GM18498 (cell line): ENCODE measurements at regions not wholly inside any gene's neighbourhood (a gene's known extent, or its start where the extent isn't known, plus 50 kb on each side); places are given as distances from the start of the nearest gene placed in this dataset.

ENCODE experiments used
- ATAC-seq: cut with Tn5 transposase; IDR thresholded peaks from one replicate; pipeline ENCODE4 v1.9.1; 2021; ENCODE audit warnings: mild to moderate bottlenecking, moderate library complexity; ENCODE audit not compliant: unreplicated experiment

DNA sequence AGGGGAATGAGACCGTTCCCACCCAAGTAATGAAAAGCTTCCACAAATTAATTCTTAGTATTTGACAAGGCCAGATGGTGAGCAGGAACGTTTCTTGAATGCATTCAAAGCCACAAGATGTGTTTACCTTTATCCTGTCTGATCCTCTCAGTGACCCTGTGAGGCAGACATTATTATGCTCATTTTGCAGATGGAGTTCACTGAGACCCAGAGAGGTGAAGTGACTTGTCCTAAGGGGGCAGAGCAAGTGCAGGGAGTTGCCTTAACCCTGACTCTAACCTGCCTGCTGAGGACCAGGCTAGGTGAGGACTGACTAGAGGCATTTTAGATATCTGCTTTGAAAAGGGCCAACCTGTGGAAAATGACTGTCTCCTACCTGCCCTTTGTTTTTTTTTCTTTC is 156.7 kb downstream of the HAPSTR1 start:
- no peak for ATAC-seq

- no peak for ATAC-seq
Observed at GRCh38 chr16:9249534-9249933, 158.1 kb downstream of the HAPSTR1 start.

DNA sequence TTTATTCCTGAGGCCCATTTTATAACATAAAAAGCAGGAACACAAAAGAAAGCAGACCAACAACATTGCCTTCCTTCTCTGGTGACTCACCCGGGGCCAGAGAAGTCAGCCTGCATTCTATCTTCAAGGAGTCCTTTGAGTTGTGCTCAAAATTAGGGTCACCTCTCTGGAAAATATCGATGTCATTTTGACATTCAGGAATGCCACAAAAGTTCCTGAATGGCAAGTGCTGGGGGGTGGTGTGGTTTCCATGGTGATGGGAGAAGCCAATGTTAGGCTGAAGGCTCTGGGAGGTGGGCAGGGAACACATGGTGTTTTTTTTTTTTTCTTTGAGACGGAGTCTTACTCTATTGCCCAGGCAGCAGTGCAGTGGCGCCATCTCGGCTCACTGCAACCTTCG is 159.6 kb downstream of the HAPSTR1 start:
- ATAC-seq, result no peak

- ATAC-seq, result no peak
Observed at GRCh38 chr16:9254863-9255262, 163.4 kb downstream of the HAPSTR1 start.

GRCh38 chr16:9256196-9256595 is 164.8 kb downstream of the HAPSTR1 start:
- no peak for ATAC-seq

DNA sequence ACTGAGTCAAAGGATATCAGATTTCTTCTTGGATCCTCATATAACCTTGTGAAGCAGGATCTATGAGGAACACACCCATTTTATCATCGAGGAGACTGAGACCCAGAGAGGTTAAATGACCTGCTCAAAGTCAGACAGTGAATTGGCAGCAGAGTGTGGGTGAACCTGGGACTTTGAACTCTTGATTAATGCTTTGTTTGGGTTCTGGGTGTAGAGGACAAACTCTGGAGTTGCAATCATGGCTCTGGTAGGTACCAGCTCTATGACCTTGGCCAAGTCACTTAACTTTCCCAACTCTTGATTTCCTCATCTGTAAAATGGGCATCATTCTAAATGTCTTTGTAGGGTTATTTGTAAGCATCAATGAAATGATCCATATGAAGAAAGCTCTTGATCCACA is 166.4 kb downstream of the HAPSTR1 start:
- ATAC-seq, result no peak

GRCh38 chr16:9258423-9259051 is 167.1 kb downstream of the HAPSTR1 start:
- ATAC-seq, result no peak

DNA sequence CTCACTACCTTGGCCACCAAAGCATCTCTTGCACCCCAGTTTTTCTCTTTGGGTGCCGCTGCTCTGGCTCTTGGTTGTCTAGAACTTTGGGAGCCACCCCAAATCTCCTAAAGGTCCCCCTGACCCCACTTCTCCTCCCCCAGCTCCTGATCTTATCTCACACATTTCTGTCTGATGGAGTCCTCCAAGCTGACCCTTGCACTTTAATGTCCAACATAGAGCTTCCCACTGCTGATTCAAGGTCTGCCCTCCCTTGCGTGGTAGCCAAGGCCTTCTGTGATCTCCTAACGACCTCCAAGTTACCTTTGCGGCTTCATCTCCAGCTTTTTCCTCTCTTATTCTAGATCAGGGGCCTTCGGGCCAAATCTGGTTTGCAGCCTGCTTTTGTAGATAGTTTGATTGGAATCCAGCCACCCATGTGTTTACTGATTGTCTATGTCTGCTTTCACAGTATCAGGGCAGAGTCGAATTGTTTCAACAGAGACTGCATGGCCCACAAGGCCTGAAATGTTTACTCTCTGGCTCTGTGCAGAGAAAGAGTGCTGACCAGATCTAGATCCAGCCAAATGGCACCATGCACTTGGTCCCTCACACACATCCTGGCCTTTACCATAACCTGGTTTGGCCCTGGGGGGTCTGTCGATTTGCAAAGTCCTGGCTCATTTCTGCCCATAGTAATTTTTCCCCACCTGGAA is 168.6 kb downstream of the HAPSTR1 start:
- ATAC-seq, result no peak

GRCh38 chr16:9260666-9261065 is 169.2 kb downstream of the HAPSTR1 start:
- no peak for ATAC-seq

DNA sequence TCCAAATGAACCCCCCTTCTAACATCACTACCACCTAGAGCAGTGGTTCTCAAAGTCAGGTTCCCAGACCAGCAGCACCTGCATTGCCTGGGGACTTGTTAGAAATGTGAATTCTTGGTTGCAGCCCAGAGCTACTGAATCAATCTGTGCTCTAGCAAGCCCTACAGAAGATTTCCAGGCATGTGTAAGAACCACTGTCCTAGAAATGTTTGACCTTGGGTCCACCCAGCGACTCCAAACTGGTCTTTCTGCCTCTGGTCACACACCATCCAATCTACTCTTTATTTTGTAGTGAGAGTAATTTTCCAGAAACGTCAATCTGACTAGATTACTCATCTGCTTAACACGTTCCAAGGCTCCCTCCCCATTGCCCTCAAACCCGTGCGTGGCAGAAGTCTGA is 169.9 kb downstream of the HAPSTR1 start:
- no peak for ATAC-seq

GRCh38 chr16:9262941-9263715 is 171.7 kb downstream of the HAPSTR1 start:
- ATAC-seq, result no peak

DNA sequence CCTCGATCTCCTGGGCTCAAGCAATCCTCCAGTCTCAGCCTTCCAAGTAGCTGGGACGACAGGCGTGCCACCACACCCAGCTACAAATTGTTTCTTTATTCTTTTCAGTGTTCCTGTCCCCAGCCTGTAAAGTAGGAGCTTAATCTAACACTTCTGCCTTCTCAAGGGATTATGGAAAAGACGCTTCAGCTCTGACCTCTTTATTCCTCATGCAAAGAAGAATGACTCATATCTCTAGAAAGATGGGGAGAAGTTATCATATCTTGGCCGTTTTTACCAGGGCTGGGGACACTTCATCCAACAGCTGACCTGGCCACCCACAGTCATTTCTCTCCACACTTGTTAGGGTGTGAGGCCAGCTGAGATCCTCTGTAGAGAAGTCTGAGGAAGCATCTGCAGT is 172.6 kb downstream of the HAPSTR1 start:
- ATAC-seq, result no peak

DNA sequence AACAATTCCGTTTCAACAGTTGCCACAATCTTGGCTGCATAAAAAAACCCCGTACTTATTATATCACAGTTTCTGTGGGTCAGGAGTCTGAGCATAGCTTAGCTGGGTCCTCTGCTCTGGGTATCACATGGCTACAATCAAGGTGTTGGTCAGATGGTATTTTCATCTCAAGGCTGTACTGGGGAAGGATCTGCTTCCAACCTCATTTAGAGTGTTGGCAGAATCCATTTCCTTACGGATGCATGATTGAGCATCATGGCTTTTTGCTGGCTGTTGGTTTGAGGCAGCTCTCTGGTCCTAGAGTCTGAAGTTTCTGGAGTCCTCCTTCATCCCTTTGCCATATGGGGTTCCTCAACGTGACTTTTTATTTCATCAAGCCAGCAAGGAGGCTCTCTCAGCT is 177.0 kb downstream of the HAPSTR1 start:
- no peak for ATAC-seq

DNA sequence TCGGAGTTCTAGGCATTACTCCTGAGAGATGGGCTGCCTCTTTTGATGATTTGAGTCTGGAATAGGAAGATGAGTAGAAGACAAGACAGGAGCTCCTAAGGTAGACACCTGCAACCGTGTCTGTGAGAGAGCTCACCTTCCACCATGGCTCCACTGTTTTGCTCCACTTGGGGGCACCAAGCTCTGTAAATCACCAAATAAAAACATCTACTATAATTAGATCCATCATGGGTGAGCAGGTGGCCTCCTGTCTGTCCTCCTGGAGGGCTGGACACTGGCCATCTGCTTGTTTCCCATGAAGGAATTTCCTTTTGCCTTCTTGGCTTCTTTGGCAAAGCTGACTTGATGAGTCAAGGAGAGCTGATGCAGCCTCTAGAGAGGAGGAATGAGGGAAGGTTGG is 179.0 kb downstream of the HAPSTR1 start:
- ATAC-seq, result no peak

DNA sequence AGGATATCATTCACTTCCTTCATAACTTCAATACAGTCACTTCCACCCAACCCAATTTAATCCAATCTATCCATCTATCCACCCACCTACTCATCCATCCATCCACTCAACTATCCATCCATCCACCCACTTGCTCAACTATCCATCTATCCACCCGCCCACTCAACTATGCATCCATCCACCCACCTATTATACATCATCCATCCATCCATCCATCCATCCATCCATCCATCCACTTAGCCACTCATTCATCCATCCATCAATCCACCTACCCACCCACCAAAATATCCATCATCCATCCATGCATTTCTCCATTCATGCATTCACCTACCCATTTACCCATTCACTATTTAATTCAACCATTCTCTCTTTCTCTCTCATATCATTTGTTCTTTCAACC is 179.5 kb downstream of the HAPSTR1 start:
- no peak for ATAC-seq

DNA sequence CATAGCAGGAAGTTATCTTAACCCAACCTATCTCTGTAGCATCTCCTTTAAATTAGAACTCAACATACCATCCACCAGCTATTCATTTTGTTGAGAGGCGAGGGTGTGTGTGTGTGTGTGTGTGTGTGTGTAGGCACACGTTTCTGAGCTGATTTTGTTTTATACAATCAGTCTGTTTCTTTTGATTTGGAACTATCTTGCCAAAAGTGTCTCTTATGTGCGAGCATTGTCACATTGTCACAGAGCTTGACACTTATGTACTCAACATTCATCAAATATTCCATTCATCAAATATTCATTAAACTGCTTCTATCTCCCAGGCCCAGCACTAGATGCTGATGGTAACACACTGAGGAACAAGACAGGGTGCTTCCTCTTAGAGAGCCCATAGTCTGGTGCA is 180.4 kb downstream of the HAPSTR1 start:
- no peak for ATAC-seq

DNA sequence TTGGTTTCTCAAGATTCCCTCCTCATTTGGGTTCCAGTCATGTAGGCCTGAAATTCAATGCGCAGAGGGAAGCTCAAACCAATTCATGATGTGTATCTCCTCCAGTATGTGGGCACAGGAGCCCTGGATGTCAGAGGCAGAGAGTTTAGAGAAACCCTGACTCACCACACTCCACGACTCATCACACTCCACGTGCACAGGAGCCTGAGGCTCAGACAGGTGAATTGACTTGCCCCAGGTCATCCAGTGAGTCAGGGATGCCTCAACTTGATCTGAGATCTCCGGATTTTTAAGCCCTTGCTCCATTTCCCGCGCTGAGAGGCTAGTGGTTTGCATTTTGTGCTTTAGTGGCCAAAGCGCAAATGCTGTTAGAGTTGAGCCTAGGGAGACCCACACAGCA is 183.9 kb downstream of the HAPSTR1 start:
- no peak for ATAC-seq

GRCh38 chr16:9275816-9276354 is 184.4 kb downstream of the HAPSTR1 start:
- no peak for ATAC-seq

- no peak for ATAC-seq
Observed at GRCh38 chr16:9279291-9280068, 188.0 kb downstream of the HAPSTR1 start.

DNA sequence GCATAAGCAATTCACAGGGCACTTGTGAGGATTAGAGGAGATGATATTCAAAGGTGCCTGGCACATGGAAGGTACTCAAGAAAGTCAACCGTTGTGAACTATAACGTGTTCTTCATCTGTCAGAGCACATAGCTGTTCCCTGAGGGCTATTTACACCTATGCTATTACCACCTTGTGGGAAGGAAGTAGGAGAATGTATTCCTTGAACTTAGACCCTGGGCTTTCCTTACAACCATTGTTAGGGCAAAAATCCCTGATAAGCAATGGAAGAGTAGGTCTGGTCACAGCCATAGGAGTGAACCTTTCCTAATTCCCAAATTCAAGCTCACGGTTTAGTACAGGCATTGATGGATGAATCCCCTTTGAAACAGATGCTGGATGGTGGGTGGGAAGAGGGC is 188.6 kb downstream of the HAPSTR1 start:
- no peak for ATAC-seq

DNA sequence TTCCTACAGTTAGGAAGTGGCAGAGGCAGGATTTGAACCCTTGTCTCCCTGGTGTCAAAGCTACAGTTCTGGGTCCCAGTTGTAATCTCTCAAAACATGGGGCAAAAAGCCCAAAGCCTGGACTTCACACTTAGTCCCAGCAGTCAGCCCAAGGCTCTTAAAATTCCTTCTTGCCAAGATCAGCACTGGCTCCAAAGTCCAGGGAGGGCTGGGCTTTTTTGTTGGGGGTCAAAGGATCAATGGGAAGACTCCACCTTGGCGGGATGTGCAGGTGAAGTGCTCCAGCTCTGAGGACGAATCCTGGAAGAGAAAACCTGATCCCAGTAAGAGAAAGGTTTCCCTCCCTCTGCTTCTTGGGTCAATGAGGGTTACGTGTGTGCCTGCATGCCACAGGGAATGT is 195.5 kb downstream of the HAPSTR1 start:
- ATAC-seq, result no peak
